Thymus (tissue), 11 donors: ENCODE measurements at regions not wholly inside any gene's neighbourhood (a gene's known extent, or its start where the extent isn't known, plus 50 kb on each side); places are given as distances from the start of the nearest gene placed in this dataset.
A peak's percentile ranks its signal among the peaks of the same experiment; 100 is the strongest.

ENCODE experiments used
- DNase-seq, 9 donors: peaks; one replicate each; pipeline ENCODE4 v3.0.0-alpha.2; 2013; ENCODE audit warnings: low spot score in 9 of 9, low read depth in 6 of 9, missing footprints in 1 of 9
- H3K27ac ChIP-seq, 2 donors: one replicate each; pipeline ENCODE4 v1.5.1; 2013; ENCODE audit warnings: control low read depth in 1 of 2, low read depth in 1 of 2, low read length in 1 of 2, mild to moderate bottlenecking in 1 of 2, moderate library complexity in 1 of 2
- H3K27me3 ChIP-seq, 2 donors: one replicate each; pipeline ENCODE4 v1.5.1; 2013; ENCODE audit warnings: low read length in 1 of 2; ENCODE audit not compliant: control insufficient read depth in 2 of 2, insufficient read depth in 1 of 2
- H3K36me3 ChIP-seq, 2 donors: one replicate each; pipeline ENCODE4 v1.5.1; 2013; ENCODE audit warnings: low read length in 1 of 2, mild to moderate bottlenecking in 1 of 2, moderate library complexity in 1 of 2; ENCODE audit not compliant: control insufficient read depth in 2 of 2, insufficient read depth in 2 of 2
- H3K4me1 ChIP-seq, 2 donors: one replicate each; pipeline ENCODE4 v1.5.1; 2013; ENCODE audit warnings: low read length in 2 of 2; ENCODE audit not compliant: control insufficient read depth in 2 of 2, insufficient read depth in 2 of 2
- H3K4me3 ChIP-seq, 2 donors: one replicate each; pipeline ENCODE4 v1.5.1; 2013; ENCODE audit warnings: low read length in 2 of 2, control low read depth in 1 of 2, mild to moderate bottlenecking in 1 of 2
- H3K9me3 ChIP-seq, 2 donors: one replicate each; pipeline ENCODE4 v1.5.1; 2013; ENCODE audit warnings: low read length in 1 of 2, mild to moderate bottlenecking in 1 of 2; ENCODE audit not compliant: control insufficient read depth in 2 of 2, insufficient read depth in 1 of 2
- WGBS: extraction: QIAGEN DNeasy Blood & Tissue Kit; methylation state at CpG from one replicate; pipeline ENCODE4 v1.1.7; 2013; 5-methylcytosine and 5-hydroxymethylcytosine counted together
- donor health status: healthy.

DNA sequence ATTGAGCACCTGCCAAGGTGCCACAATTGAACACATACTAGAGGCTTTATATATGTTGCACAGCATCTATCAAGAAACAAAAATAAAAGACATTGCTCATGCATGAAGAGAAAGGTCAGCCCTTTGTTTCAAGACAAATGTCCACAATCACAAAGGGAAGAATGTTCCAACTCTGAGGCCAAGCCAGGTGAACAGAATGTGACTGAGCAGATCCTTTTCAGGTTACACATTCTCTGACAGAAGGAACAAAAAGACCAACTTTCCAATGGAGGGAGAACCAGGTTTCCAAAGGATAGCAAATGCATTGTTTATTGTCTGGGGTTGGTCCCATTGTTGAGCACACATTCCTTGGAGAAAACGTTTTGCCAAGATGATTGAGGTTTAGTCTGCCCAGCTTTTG is 50.2 kb upstream of the FAM174B start:
- WGBS, result 73% methylated on average over 1 of the region's 1 CpG
- no peaks in the 10 kb centered on the region for H3K4me1 ChIP-seq
- no peak overlapping the region for H3K4me3 ChIP-seq
- no peak for DNase-seq
- no peak overlapping the region for H3K27ac ChIP-seq
- H3K27me3 ChIP-seq, result no peaks in the 10 kb centered on the region
- no peaks in the 10 kb centered on the region for H3K9me3 ChIP-seq
- no peaks in the 10 kb centered on the region for H3K36me3 ChIP-seq

GRCh38 chr15:92706201-92706600 is 50.6 kb upstream of the FAM174B start:
- H3K36me3 ChIP-seq, result no peaks in the 10 kb centered on the region
- H3K27me3 ChIP-seq, result no peaks in the 10 kb centered on the region
- no peak overlapping the region for H3K4me3 ChIP-seq
- WGBS, result 77% methylated on average over 7 of the region's 7 CpGs
- H3K4me1 ChIP-seq, result no peaks in the 10 kb centered on the region
- H3K9me3 ChIP-seq, result no peaks in the 10 kb centered on the region
- no peak for DNase-seq
- H3K27ac ChIP-seq, result no peak overlapping the region

DNA sequence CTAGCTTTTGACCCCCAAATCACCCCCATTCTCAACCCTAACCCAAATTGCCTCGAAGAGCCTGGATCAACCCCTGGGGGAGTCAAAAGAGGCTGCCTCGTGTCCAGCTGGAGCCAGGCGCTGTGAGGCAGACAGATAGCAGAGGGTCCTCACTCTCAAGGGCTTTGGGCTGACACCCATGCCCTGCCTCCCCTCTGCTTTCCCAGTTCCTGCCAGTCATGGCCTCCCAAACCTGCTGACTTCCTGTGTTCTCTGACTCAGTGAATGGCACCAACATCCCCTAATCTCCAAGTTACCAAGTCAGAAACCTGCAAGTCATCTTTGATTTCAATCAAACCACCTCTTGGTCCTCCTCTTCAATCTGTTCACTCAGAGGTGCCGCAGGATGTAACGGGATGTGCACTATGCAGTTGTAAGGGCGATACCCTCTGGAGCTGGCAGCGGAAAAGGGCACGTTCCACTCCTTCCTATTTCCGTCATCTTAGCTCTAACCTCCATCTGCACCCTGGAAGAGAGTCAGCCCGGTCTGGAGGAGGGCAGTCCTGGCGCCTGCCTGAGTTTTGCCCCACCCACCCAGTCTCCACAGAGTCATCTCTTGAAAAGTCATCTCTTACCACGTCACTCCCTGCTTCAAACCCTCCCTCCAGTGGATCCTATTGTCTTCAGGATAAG is 52.4 kb upstream of the FAM174B start:
- H3K4me1 ChIP-seq, result no peaks in the 10 kb centered on the region
- H3K27ac ChIP-seq, result no peak overlapping the region
- 91% methylated on average over 12 of the region's 12 CpGs for WGBS
- H3K4me3 ChIP-seq, result no peak overlapping the region
- H3K27me3 ChIP-seq, result no peaks in the 10 kb centered on the region
- no peaks in the 10 kb centered on the region for H3K9me3 ChIP-seq
- no peaks in the 10 kb centered on the region for H3K36me3 ChIP-seq
- no peak for DNase-seq

- H3K36me3 ChIP-seq, result no peaks in the 10 kb centered on the region
Observed at GRCh38 chr15:92708635-92709034, 53.1 kb upstream of the FAM174B start.

GRCh38 chr15:92709110-92709790 is 53.7 kb upstream of the FAM174B start:
- 31% methylated on average over 10 of the region's 10 CpGs for WGBS
- no peak for DNase-seq
- H3K36me3 ChIP-seq, result no peaks in the 10 kb centered on the region
- no peak overlapping the region for H3K4me3 ChIP-seq
- H3K9me3 ChIP-seq, result no peaks in the 10 kb centered on the region
- H3K27me3 ChIP-seq, result peaks cover 5 to 9% of the 10 kb centered on the region in 2 donors
- peaks cover 0 to 3% of the 10 kb centered on the region in 2 donors for H3K4me1 ChIP-seq
- H3K27ac ChIP-seq, result no peak overlapping the region

More at GRCh38 chr15:92708635-92709034, 53.1 kb upstream of the FAM174B start:
- H3K4me1 ChIP-seq, result no peaks in the 10 kb centered on the region
- WGBS, result 84% methylated on average over 4 of the region's 4 CpGs
- no peak for DNase-seq
- no peaks in the 10 kb centered on the region for H3K9me3 ChIP-seq
- H3K4me3 ChIP-seq, result no peak overlapping the region
- no peak overlapping the region for H3K27ac ChIP-seq
- peaks cover 3% of the 10 kb centered on the region in 2 donors for H3K27me3 ChIP-seq

DNA sequence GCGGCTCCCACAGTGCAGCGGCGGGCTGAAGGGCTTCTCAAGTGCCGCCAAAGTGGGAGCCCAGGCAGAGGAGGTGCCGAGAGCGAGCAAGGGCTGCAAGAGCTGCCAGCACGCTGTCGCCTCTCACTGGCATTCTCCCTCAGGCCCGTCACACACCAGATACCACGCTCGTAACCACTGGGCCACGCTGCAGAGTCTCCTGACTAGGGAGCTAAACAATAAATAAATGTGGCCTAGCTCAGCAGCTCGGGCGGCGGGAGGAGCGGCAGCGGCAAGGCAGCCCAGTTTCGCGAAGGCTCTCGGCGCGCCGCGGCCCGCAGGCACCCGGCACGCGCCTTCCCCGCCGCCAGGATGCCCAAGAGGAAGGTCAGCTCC is 55.9 kb upstream of the FAM174B start:
- Histone ChIP-seq H3K9me3 (no peaks in the 10 kb centered on the region), H3K4me1 (peaks cover 0 to 8% of the 10 kb centered on the region in 2 donors), H3K27ac (no peak overlapping the region), H3K36me3 (no peaks in the 10 kb centered on the region), H3K27me3 (peaks cover 5 to 14% of the 10 kb centered on the region in 2 donors), H3K4me3 (no peak overlapping the region)
- no peak for DNase-seq
- 95% methylated on average over 30 of the region's 30 CpGs for WGBS

DNA sequence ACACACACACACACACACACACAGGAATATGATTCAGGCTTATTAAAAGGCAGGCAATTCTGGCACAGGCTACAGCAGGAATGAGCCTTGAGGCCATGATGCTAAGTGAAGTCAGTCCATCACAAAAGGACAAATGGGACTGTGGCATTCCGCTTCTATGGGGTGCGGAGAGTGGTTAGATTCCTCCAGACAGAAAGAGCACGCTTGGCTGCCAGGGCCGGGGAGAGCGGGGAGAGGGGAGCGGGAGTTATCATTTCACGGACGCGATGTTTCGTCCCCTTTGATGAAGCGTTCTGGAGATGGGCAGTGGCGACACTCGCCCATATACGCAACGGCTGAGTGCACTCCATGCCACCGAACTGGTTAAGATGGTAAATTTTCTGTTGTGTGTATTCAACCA is 58.5 kb upstream of the FAM174B start:
- H3K27me3 ChIP-seq, result peaks cover 5 to 14% of the 10 kb centered on the region in 2 donors
- H3K27ac ChIP-seq, result peak overlapping the region; percentile 53 to 56
- WGBS, result 6% methylated on average over 16 of the region's 16 CpGs
- DNase-seq, result peak in 1 of 9 donors; percentile 7
- no peaks in the 10 kb centered on the region for H3K9me3 ChIP-seq
- H3K36me3 ChIP-seq, result no peaks in the 10 kb centered on the region
- H3K4me1 ChIP-seq, result peaks cover 0 to 8% of the 10 kb centered on the region in 2 donors
- H3K4me3 ChIP-seq, result peak overlapping the region; percentile 38 to 54

DNA sequence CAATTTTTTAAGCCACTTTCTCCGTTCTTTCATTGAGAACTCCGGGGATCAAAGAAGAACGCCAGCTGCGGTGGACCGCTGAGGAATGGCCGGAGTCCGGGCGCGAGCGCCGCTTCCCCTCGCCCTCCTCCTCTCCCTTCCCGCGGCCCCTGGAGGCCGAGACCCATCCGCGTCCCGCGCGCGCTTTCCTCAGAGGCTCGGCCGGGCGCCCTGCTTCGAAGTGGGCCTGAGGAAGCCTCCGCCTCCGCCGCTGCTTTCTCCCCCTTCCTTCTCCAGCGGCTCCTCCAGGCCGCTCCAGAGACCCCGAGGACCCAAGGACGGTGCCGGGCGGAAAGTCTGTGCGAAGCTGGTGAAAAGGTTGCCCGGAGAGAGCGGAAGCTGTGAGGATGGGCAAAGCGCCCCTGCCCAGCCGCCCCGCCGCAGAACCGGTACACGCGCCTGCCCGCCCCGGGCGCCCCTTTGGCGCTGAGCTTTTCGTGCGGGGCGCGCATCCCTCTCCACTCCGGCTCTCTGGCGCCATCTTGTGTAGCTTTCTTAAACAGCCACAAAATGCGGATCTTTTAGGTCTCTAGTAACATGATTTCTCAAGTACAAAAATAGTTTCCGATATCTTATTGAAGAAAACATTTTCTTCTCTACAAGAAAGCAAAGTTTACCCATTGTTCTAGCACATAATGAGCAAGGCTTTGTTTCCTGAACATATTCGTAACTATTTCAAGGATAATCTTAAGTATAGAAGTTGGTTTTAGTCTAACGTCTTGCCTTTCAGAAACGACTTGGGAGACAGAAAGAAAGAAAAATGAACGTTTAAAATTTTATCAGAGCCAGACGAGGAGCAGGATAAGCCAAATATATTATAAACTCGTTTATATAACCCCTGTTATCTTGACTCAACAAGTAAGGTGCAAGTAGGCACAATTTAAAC is 59.2 kb upstream of the FAM174B start:
- Histone ChIP-seq H3K9me3 (no peaks in the 10 kb centered on the region), H3K4me3 (peak overlapping the region; percentile 38 to 54), H3K4me1 (peaks cover 0 to 8% of the 10 kb centered on the region in 2 donors), H3K27ac (peak overlapping the region; percentile 53 to 56), H3K36me3 (no peaks in the 10 kb centered on the region), H3K27me3 (peaks cover 5 to 14% of the 10 kb centered on the region in 2 donors)
- 4% methylated on average over 62 of the region's 62 CpGs for WGBS
- peak; percentile 55 to 91 (median 74) for DNase-seq

GRCh38 chr15:92715758-92716157 is 60.2 kb upstream of the FAM174B start:
- Histone ChIP-seq H3K4me1 (peaks cover 0 to 8% of the 10 kb centered on the region in 2 donors), H3K27me3 (peaks cover 5 to 14% of the 10 kb centered on the region in 2 donors), H3K36me3 (no peaks in the 10 kb centered on the region), H3K27ac (no peak overlapping the region), H3K9me3 (no peaks in the 10 kb centered on the region), H3K4me3 (no peak overlapping the region)
- WGBS, result 92% methylated on average over 7 of the region's 7 CpGs
- peak in 1 of 9 donors; percentile 37 for DNase-seq
